GM12865 (cell line): ENCODE measurements at regions not wholly inside any gene's neighbourhood (a gene's known extent, or its start where the extent isn't known, plus 50 kb on each side); places are given as distances from the start of the nearest gene placed in this dataset.
A peak's percentile ranks its signal among the peaks of the same experiment; 100 is the strongest.

ENCODE experiments used
- DNase-seq: peaks from one replicate; pipeline ENCODE4 v3.0.0; 2010; ENCODE audit warnings: low read depth
- H3K4me3 ChIP-seq: 2 replicates; pipeline ENCODE4 v1.5.1; 2011; ENCODE audit warnings: mild to moderate bottlenecking, low read depth, low read length, control low read depth
- CTCF ChIP-seq: IDR thresholded peaks from 2 replicates; pipeline ENCODE4 v1.5.1; 2011; ENCODE audit warnings: low read length, control low read depth, low read depth, inconsistent platforms; ENCODE audit not compliant: insufficient read depth; ENCODE audit errors: missing control alignments

- TF ChIP-seq CTCF = no peak
- DNase-seq = peak; percentile 6
- peak overlapping the region; percentile 3; the same call in 1 of the 2 replicates for H3K4me3 ChIP-seq
These were observed 218.6 kb upstream of the UFL1 start for GRCh38 chr6:96302991-96303390.

- peak; percentile 44 for DNase-seq
- TF ChIP-seq CTCF = no peak
- no peak overlapping the region for H3K4me3 ChIP-seq
These were observed 216.6 kb upstream of the UFL1 start for GRCh38 chr6:96304997-96305396.

DNA sequence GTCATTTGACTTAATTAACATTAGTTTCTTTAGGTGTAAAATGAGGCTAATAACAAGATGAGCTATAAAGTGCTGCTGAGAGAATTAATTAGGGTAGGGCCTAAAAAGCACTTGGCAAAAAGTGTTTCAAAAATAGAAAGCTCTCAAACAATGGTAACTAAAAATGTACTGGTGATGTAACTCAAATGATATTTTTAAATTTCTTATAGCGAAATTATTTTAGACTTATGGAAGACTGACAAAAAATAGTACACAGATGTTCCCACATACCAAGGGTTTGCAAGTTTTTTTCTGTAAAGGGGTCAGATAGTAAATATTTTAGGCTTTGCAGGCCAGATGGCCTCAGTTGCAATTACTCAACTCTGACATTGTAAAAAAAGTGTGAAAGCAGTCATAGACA is 190.7 kb upstream of the UFL1 start:
- no peak for DNase-seq
- H3K4me3 ChIP-seq = no peak overlapping the region
- TF ChIP-seq CTCF = no peak

DNA sequence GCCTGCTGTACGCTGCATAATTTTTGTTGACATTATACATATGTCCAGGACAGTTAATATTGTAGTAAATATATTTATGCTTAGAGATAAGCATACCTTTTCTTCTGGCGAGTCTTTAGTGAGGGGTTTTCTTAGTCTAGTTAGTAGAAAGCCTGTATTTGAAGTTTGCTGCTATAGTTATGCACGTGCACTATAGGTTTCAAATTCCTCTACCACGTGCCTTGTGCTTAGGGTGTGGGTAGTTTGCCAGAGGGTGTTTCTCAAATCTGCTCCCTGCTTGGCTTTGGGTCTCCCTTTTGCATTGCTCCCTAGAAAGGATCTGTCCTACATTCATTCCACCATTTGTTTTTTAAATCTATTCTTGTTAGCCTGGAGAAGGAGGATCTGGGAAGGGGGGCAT is 181.4 kb upstream of the UFL1 start:
- H3K4me3 ChIP-seq = no peak overlapping the region
- no peak for DNase-seq
- TF ChIP-seq CTCF = no peak

DNA sequence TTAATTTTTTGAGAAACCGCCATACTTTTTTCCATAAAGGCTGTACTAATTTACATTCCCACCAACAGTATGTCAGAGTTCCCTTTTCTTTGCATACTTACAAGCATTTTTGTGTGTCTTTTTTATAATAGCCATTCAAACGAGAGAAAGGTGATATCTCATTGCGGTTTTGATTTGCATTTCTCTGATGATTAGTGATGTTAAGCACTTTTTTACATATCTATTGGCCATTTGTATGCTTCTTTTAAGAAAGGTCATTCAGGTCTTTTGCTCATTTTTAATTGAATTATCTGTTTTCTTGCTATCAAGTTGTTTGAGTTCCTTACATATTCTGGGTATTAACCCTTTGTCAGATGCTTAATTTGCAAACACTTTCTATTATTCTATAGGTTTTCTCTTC is 176.1 kb upstream of the UFL1 start:
- no peak for DNase-seq
- TF ChIP-seq CTCF = no peak
- H3K4me3 ChIP-seq = no peak overlapping the region

DNA sequence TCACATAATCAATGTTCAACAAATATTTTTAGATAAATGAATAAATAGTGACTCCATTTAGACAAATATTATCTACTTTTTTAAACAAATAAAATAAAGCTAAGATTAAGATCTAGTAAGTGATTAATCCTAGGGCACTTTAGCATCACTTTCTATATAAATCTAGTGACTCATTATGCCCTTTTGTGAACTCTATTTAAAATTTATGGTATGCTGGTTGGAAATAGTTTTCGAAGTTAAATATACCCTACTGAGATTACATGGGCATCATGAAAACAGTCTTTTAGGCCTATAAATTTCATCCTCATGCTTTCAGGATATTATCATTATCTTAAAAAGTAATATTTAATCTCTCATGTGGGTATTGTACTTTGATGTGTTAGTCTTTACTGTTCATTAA is 140.4 kb upstream of the UFL1 start:
- H3K4me3 ChIP-seq = no peak overlapping the region
- TF ChIP-seq CTCF = no peak
- DNase-seq = no peak

- no peak for TF ChIP-seq CTCF
- no peak overlapping the region for H3K4me3 ChIP-seq
- DNase-seq = peak; percentile 34
These were observed 129.7 kb upstream of the UFL1 start for GRCh38 chr6:96391776-96392360.
